ENCODE measurements at regions not wholly inside any gene's neighbourhood (a gene's known extent, or its start where the extent isn't known, plus 50 kb on each side); places are given as distances from the start of the nearest gene placed in this dataset.

DNA sequence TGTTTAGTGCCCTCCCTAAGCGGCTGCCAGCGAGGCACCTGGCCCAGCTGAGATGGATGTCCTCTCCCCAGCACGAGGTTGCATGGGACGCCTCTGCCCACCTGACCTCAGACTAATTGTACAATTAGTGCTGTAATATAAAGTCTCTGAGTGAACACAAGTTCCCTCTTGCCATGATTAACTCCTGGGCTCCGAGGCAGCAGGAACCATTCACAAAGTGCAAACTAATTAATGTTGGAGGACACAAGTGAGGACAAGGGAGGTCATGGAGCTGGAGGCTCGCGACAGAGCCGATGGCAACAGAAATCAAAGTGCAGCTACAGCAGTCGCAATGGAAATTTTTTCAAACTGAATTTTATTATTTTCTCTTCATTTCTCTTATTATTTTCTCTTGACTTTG, 156.6 kb upstream of the ADARB2 start:
- Histone ChIP-seq H3K4me1 (ENCODE audit: insufficient read depth, poor library complexity, severe bottlenecking) (no peaks in the 10 kb centered on the region), H3K4me3 (ENCODE audit: severe bottlenecking) (no peak overlapping the region), H3K36me3 (ENCODE audit: low read depth) (no peaks in the 10 kb centered on the region), H3K27ac (ENCODE audit: poor library complexity, severe bottlenecking) (no peak overlapping the region), H3K27me3 (ENCODE audit: insufficient read depth, poor library complexity, severe bottlenecking) (no peaks in the 10 kb centered on the region), H3K9me3 (ENCODE audit: severe bottlenecking) (no peaks in the 10 kb centered on the region)
- TF ChIP-seq CTCF (IDR thresholded peaks at IDR 0.05; ENCODE audit: poor library complexity, severe bottlenecking) = no peak
- no peak for DNase-seq (ENCODE audit: low spot score)
- ATAC-seq (ENCODE audit: low read depth) = no peak

DNA sequence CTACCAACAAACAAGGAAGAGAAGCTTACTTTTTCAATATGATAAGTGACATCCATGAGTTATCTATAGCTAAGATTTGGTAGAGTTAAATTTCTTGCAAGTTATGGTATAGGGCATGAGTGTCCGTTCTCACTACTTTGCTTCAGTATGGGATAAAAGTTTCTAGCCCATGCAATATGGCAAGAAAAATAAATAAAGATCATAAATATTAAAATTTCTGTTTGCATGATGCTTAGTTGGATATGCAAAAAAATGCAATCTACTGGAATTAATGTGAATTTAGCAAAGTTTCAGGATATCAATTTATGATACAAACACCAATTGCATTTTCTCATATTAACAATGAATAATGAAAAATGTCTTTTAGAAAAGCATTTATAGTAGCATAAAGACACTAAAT, 148.7 kb upstream of the ADARB2 start:
- H3K4me1 ChIP-seq (ENCODE audit: insufficient read depth, poor library complexity, severe bottlenecking) = no peaks in the 10 kb centered on the region
- DNase-seq (ENCODE audit: low spot score) (no peak), ATAC-seq (ENCODE audit: low read depth) (no peak)
- H3K9me3 ChIP-seq (ENCODE audit: severe bottlenecking) = no peaks in the 10 kb centered on the region
- no peaks in the 10 kb centered on the region for H3K36me3 ChIP-seq (ENCODE audit: low read depth)
- no peaks in the 10 kb centered on the region for H3K27me3 ChIP-seq (ENCODE audit: insufficient read depth, poor library complexity, severe bottlenecking)
- no peak overlapping the region for H3K27ac ChIP-seq (ENCODE audit: poor library complexity, severe bottlenecking)
- no peak overlapping the region for H3K4me3 ChIP-seq (ENCODE audit: severe bottlenecking)
- no peak for TF ChIP-seq CTCF (IDR thresholded peaks at IDR 0.05; ENCODE audit: poor library complexity, severe bottlenecking)

GRCh38 chr10:1882728-1883127, 145.4 kb upstream of the ADARB2 start:
- no peak for TF ChIP-seq CTCF (IDR thresholded peaks at IDR 0.05; ENCODE audit: poor library complexity, severe bottlenecking)

GRCh38 chr10:1882180-1882579, 144.9 kb upstream of the ADARB2 start:
- ATAC-seq (ENCODE audit: low read depth) (no peak), DNase-seq (ENCODE audit: low spot score) (no peak)
- Histone ChIP-seq H3K27ac (ENCODE audit: poor library complexity, severe bottlenecking) (no peak overlapping the region), H3K27me3 (ENCODE audit: insufficient read depth, poor library complexity, severe bottlenecking) (no peaks in the 10 kb centered on the region), H3K4me3 (ENCODE audit: severe bottlenecking) (no peak overlapping the region), H3K36me3 (ENCODE audit: low read depth) (no peaks in the 10 kb centered on the region), H3K9me3 (ENCODE audit: severe bottlenecking) (no peaks in the 10 kb centered on the region), H3K4me1 (ENCODE audit: insufficient read depth, poor library complexity, severe bottlenecking) (no peaks in the 10 kb centered on the region)
- no peak for TF ChIP-seq CTCF (IDR thresholded peaks at IDR 0.05; ENCODE audit: poor library complexity, severe bottlenecking)

More at GRCh38 chr10:1882728-1883127, 145.4 kb upstream of the ADARB2 start:
- ATAC-seq (ENCODE audit: low read depth) (no peak), DNase-seq (ENCODE audit: low spot score) (no peak)
- Histone ChIP-seq H3K4me3 (ENCODE audit: severe bottlenecking) (no peak overlapping the region), H3K36me3 (ENCODE audit: low read depth) (no peaks in the 10 kb centered on the region), H3K9me3 (ENCODE audit: severe bottlenecking) (no peaks in the 10 kb centered on the region), H3K27me3 (ENCODE audit: insufficient read depth, poor library complexity, severe bottlenecking) (no peaks in the 10 kb centered on the region), H3K27ac (ENCODE audit: poor library complexity, severe bottlenecking) (no peak overlapping the region), H3K4me1 (ENCODE audit: insufficient read depth, poor library complexity, severe bottlenecking) (no peaks in the 10 kb centered on the region)

DNA sequence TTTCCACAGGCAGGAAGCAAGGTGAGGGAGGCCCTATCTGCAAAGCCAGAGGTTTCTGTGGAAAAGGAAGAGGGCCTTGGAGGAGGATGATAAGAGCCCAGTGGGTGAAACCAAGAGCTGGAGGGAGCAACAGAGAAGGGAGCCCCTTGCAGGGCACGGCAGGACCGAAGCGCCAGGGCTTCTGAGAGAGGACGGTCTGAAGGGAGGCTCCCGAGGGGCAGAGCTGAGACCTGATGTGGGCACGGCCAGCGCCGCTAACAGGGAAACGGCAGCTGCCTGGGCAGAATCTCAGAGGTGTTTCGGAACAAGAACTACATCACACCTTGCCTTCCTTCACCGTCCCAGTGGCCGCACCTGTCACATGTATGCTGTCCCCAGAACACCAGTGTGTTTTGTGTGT, 144.3 kb upstream of the ADARB2 start:
- no peak overlapping the region for H3K4me3 ChIP-seq (ENCODE audit: severe bottlenecking)
- no peak for ATAC-seq (ENCODE audit: low read depth)
- no peaks in the 10 kb centered on the region for H3K36me3 ChIP-seq (ENCODE audit: low read depth)
- no peak for TF ChIP-seq CTCF (IDR thresholded peaks at IDR 0.05; ENCODE audit: poor library complexity, severe bottlenecking)
- H3K4me1 ChIP-seq (ENCODE audit: insufficient read depth, poor library complexity, severe bottlenecking) = no peaks in the 10 kb centered on the region
- no peak for DNase-seq (ENCODE audit: low spot score)
- no peaks in the 10 kb centered on the region for H3K9me3 ChIP-seq (ENCODE audit: severe bottlenecking)
- no peak overlapping the region for H3K27ac ChIP-seq (ENCODE audit: poor library complexity, severe bottlenecking)
- H3K27me3 ChIP-seq (ENCODE audit: insufficient read depth, poor library complexity, severe bottlenecking) = no peaks in the 10 kb centered on the region

All from RWPE2 (cell line).